Fibroblast of lung (primary cell): ENCODE measurements at regions not wholly inside any gene's neighbourhood (a gene's known extent, or its start where the extent isn't known, plus 50 kb on each side); places are given as distances from the start of the nearest gene placed in this dataset.

Source experiments
- DNase-seq, 2 donors: peaks; one replicate each; pipeline versions ENCODE4 v3.0.0 to v3.0.0-alpha.2; 2010; ENCODE audit warnings: low read depth in 2 of 2
- H2AFZ ChIP-seq: 2 replicates; pipeline ENCODE4 v1.5.1; 2012; ENCODE audit warnings: low read length, control low read depth, inconsistent platforms
- H3K27ac ChIP-seq: 2 replicates; pipeline ENCODE4 v1.5.1; 2011; ENCODE audit warnings: low read length, control low read depth; ENCODE audit not compliant: insufficient read depth
- H3K27me3 ChIP-seq: 2 replicates; pipeline ENCODE4 v1.5.1; 2011; ENCODE audit warnings: mild to moderate bottlenecking, low read length; ENCODE audit not compliant: control insufficient read depth, insufficient read depth
- H3K36me3 ChIP-seq: 2 replicates; pipeline ENCODE4 v1.5.1; 2011; ENCODE audit warnings: low read length; ENCODE audit not compliant: control insufficient read depth, insufficient read depth
- H3K4me1 ChIP-seq: 2 replicates; pipeline ENCODE4 v1.5.1; 2011; ENCODE audit warnings: low read length; ENCODE audit not compliant: control insufficient read depth, insufficient read depth; ENCODE audit errors: extremely low read depth
- H3K4me2 ChIP-seq: 2 replicates; pipeline ENCODE4 v1.5.1; 2011; ENCODE audit warnings: low read length, control low read depth; ENCODE audit not compliant: insufficient read depth; ENCODE audit errors: extremely low read depth
- H3K4me3 ChIP-seq, 4 experiments: fragments of 200-600 bp in 1 of 4; sonication (generic) in 1 of 4; replicated peaks in 1 of 4; 2 replicates each; pipeline ENCODE4 v1.5.1; 2011 to 2016; ENCODE audit warnings: low read length in 4 of 4, low read depth in 3 of 4, mild to moderate bottlenecking in 3 of 4, control low read depth in 2 of 4, inconsistent platforms in 1 of 4, mixed read lengths in 1 of 4; ENCODE audit not compliant: insufficient read depth in 1 of 4; ENCODE audit errors: control extremely low read depth in 1 of 4
- H3K79me2 ChIP-seq: 2 replicates; pipeline ENCODE4 v1.5.1; 2012; ENCODE audit warnings: mild to moderate bottlenecking, low read length, inconsistent platforms; ENCODE audit not compliant: control insufficient read depth, insufficient read depth
- H3K9ac ChIP-seq: 2 replicates; pipeline ENCODE4 v1.5.1; 2011; ENCODE audit warnings: mild to moderate bottlenecking, low read length, control low read depth; ENCODE audit not compliant: insufficient read depth
- H3K9me3 ChIP-seq: 2 replicates; pipeline ENCODE4 v1.5.1; 2012; ENCODE audit warnings: low read depth, low read length; ENCODE audit not compliant: control insufficient read depth, insufficient read depth
- H4K20me1 ChIP-seq: 2 replicates; pipeline ENCODE4 v1.5.1; 2011; ENCODE audit warnings: low read length; ENCODE audit not compliant: control insufficient read depth, insufficient read depth; ENCODE audit errors: extremely low read depth
- CTCF ChIP-seq, 2 donors: IDR thresholded peaks in 1 of 2; conservative IDR thresholded peaks in 1 of 2; 1 replicate in 1 of 2; 2 replicates in 1 of 2; pipeline ENCODE4 v1.5.1; 2011 to 2012; ENCODE audit warnings: low read length in 2 of 2, control low read depth in 1 of 2, inconsistent platforms in 1 of 2, low read depth in 1 of 2, mild to moderate bottlenecking in 1 of 2
- EZH2 ChIP-seq: IDR thresholded peaks from 2 replicates; pipeline ENCODE4 v1.5.1; 2012; ENCODE audit warnings: low read length, control low read depth, mild to moderate bottlenecking; ENCODE audit errors: missing control alignments

GRCh38 chr11:19598876-19599486, 113.7 kb upstream of the NAV2 start:
- no peaks in the 10 kb centered on the region for H4K20me1 ChIP-seq
- H3K4me1 ChIP-seq, result peaks cover 17% of the 10 kb centered on the region
- peak overlapping the region in 1 of 4 experiments; percentile 69 for H3K4me3 ChIP-seq
- no peak for TF ChIP-seq EZH2
- no peak for TF ChIP-seq CTCF (conservative IDR thresholded peaks at IDR 0.05 in 1 of 2, IDR thresholded peaks at IDR 0.05 in 1 of 2; ENCODE audit: low read depth in 1 of 2, low read length in 2 of 2)
- no peak overlapping the region for H3K9ac ChIP-seq
- H3K79me2 ChIP-seq, result no peaks in the 10 kb centered on the region
- H3K27ac ChIP-seq, result no peak overlapping the region
- H2AFZ ChIP-seq, result no peak overlapping the region
- no peaks in the 10 kb centered on the region for H3K27me3 ChIP-seq
- H3K4me2 ChIP-seq, result no peak overlapping the region
- H3K9me3 ChIP-seq, result no peaks in the 10 kb centered on the region
- no peaks in the 10 kb centered on the region for H3K36me3 ChIP-seq
- no peak for DNase-seq

GRCh38 chr11:19598456-19598855, 114.2 kb upstream of the NAV2 start:
- H3K4me3 ChIP-seq, result peak overlapping the region in 1 of 4 experiments; percentile 69
- no peaks in the 10 kb centered on the region for H3K36me3 ChIP-seq
- H2AFZ ChIP-seq, result no peak overlapping the region
- no peak for DNase-seq
- H3K27me3 ChIP-seq, result no peaks in the 10 kb centered on the region
- no peaks in the 10 kb centered on the region for H3K79me2 ChIP-seq
- H3K9ac ChIP-seq, result no peak overlapping the region
- peaks cover 17% of the 10 kb centered on the region for H3K4me1 ChIP-seq
- no peaks in the 10 kb centered on the region for H3K9me3 ChIP-seq
- no peak overlapping the region for H3K27ac ChIP-seq
- TF ChIP-seq CTCF (conservative IDR thresholded peaks at IDR 0.05 in 1 of 2, IDR thresholded peaks at IDR 0.05 in 1 of 2; ENCODE audit: low read depth in 1 of 2, low read length in 2 of 2), result no peak
- no peak overlapping the region for H3K4me2 ChIP-seq
- H4K20me1 ChIP-seq, result no peaks in the 10 kb centered on the region

GRCh38 chr11:19597876-19598275, 114.8 kb upstream of the NAV2 start:
- H3K36me3 ChIP-seq, result no peaks in the 10 kb centered on the region
- no peak overlapping the region for H2AFZ ChIP-seq
- TF ChIP-seq EZH2 (no peak), CTCF (conservative IDR thresholded peaks at IDR 0.05 in 1 of 2, IDR thresholded peaks at IDR 0.05 in 1 of 2; ENCODE audit: low read depth in 1 of 2, low read length in 2 of 2) (no peak)
- DNase-seq, result peak; percentile 29 to 59
- H4K20me1 ChIP-seq, result no peaks in the 10 kb centered on the region
- no peak overlapping the region for H3K4me2 ChIP-seq
- H3K9ac ChIP-seq, result no peak overlapping the region
- no peaks in the 10 kb centered on the region for H3K79me2 ChIP-seq
- no peaks in the 10 kb centered on the region for H3K27me3 ChIP-seq
- H3K4me1 ChIP-seq, result peaks cover 17% of the 10 kb centered on the region
- peak overlapping the region in 1 of 4 experiments; percentile 69 for H3K4me3 ChIP-seq
- no peaks in the 10 kb centered on the region for H3K9me3 ChIP-seq
- no peak overlapping the region for H3K27ac ChIP-seq
